Epidermal melanocyte (primary cell): ENCODE measurements at regions not wholly inside any gene's neighbourhood (a gene's known extent, or its start where the extent isn't known, plus 50 kb on each side); places are given as distances from the start of the nearest gene placed in this dataset.
"Not testable (repeated sequence)": the region's sequence is repeated elsewhere in the genome, so short reads cannot be mapped to it uniquely, and the experiment has no call there.

Source experiments
- DNase-seq: peaks from one replicate; pipeline ENCODE4 v3.0.0; 2011; ENCODE audit warnings: low spot score; ENCODE audit not compliant: insufficient read length

GRCh38 chr5:166781737-166782136 lies 1509.7 kb upstream of the WWC1 start:
- DNase-seq, result no peak

GRCh38 chr5:166784545-166785078 lies 1506.8 kb upstream of the WWC1 start:
- no peak for DNase-seq

- DNase-seq, result no peak
These were observed 1505.3 kb upstream of the WWC1 start for GRCh38 chr5:166786178-166786577.

- no peak for DNase-seq
These were observed 1504.6 kb upstream of the WWC1 start for GRCh38 chr5:166786889-166787288.

GRCh38 chr5:166788050-166788449 lies 1503.4 kb upstream of the WWC1 start:
- no peak for DNase-seq

- no peak for DNase-seq
These were observed 1495.7 kb upstream of the WWC1 start for GRCh38 chr5:166795756-166796155.

GRCh38 chr5:166803058-166803457 lies 1488.4 kb upstream of the WWC1 start:
- DNase-seq, result no peak

- DNase-seq, result not testable (repeated sequence)
These were observed 1487.2 kb upstream of the WWC1 start for GRCh38 chr5:166804223-166804622.

GRCh38 chr5:166804693-166805092 lies 1486.8 kb upstream of the WWC1 start:
- not testable (repeated sequence) for DNase-seq

- DNase-seq, result not testable (repeated sequence)
These were observed 1481.3 kb upstream of the WWC1 start for GRCh38 chr5:166810093-166810658.

- no peak for DNase-seq
These were observed 1480.7 kb upstream of the WWC1 start for GRCh38 chr5:166810721-166811120.

- DNase-seq, result no peak
These were observed 1468.1 kb upstream of the WWC1 start for GRCh38 chr5:166823360-166823759.

- no peak for DNase-seq
These were observed 1457.2 kb upstream of the WWC1 start for GRCh38 chr5:166834246-166834645.

- DNase-seq, result no peak
These were observed 1446.4 kb upstream of the WWC1 start for GRCh38 chr5:166845044-166845443.

- no peak for DNase-seq
These were observed 1434.7 kb upstream of the WWC1 start for GRCh38 chr5:166856791-166857190.

GRCh38 chr5:166860426-166860825 lies 1431.0 kb upstream of the WWC1 start:
- no peak for DNase-seq

GRCh38 chr5:166862581-166862980 lies 1428.9 kb upstream of the WWC1 start:
- no peak for DNase-seq

- DNase-seq, result no peak
These were observed 1426.2 kb upstream of the WWC1 start for GRCh38 chr5:166865206-166865605.

GRCh38 chr5:166880456-166880855 lies 1411.0 kb upstream of the WWC1 start:
- no peak for DNase-seq

- no peak for DNase-seq
These were observed 1409.6 kb upstream of the WWC1 start for GRCh38 chr5:166881802-166882201.

- no peak for DNase-seq
These were observed 1408.4 kb upstream of the WWC1 start for GRCh38 chr5:166883016-166883415.

GRCh38 chr5:166898166-166898565 lies 1393.3 kb upstream of the WWC1 start:
- no peak for DNase-seq

GRCh38 chr5:166899343-166899742 lies 1392.1 kb upstream of the WWC1 start:
- DNase-seq, result no peak

- no peak for DNase-seq
These were observed 1386.9 kb upstream of the WWC1 start for GRCh38 chr5:166904571-166904970.
